KMS-11 (cell line): ENCODE measurements at regions not wholly inside any gene's neighbourhood (a gene's known extent, or its start where the extent isn't known, plus 50 kb on each side); places are given as distances from the start of the nearest gene placed in this dataset.

Experiments used
- H2AFZ ChIP-seq: fragments of 200-600 bp; sonication (generic); 2 replicates; pipeline ENCODE4 v1.6.1; 2016; ENCODE audit warnings: antibody characterized with exemption, mixed run types, low read depth
- H3K27ac ChIP-seq: fragments of 200-600 bp; sonication (generic); 2 replicates; pipeline ENCODE4 v1.6.1; 2016; ENCODE audit warnings: mild to moderate bottlenecking, mixed run types
- H3K27me3 ChIP-seq: fragments of 200-600 bp; sonication (generic); 2 replicates; pipeline ENCODE4 v1.6.1; 2017; ENCODE audit warnings: mild to moderate bottlenecking, low read depth, mixed run types, moderate library complexity; ENCODE audit not compliant: insufficient read depth
- H3K36me3 ChIP-seq: fragments of 200-600 bp; sonication (generic); 2 replicates; pipeline ENCODE4 v1.6.1; 2017; ENCODE audit warnings: mild to moderate bottlenecking, mixed run types; ENCODE audit not compliant: insufficient read depth
- H3K4me1 ChIP-seq: fragments of 200-600 bp; sonication (generic); 2 replicates; pipeline ENCODE4 v1.6.1; 2016; ENCODE audit warnings: mild to moderate bottlenecking, low read depth, mixed run types; ENCODE audit not compliant: poor library complexity, severe bottlenecking
- H3K4me2 ChIP-seq: fragments of 200-600 bp; sonication (generic); 2 replicates; pipeline ENCODE4 v1.7.0; 2016; ENCODE audit warnings: mild to moderate bottlenecking, mixed run types
- H3K4me3 ChIP-seq: fragments of 200-600 bp; sonication (generic); IDR thresholded peaks from 2 replicates; pipeline ENCODE4 v1.6.1; 2017; ENCODE audit warnings: low read depth, low read length, mixed read lengths; ENCODE audit not compliant: insufficient read depth
- H3K79me2 ChIP-seq: fragments of 200-600 bp; sonication (generic); 2 replicates; pipeline ENCODE4 v1.6.1; 2016; ENCODE audit warnings: low read depth, mixed run types; ENCODE audit not compliant: insufficient read depth
- H3K9ac ChIP-seq: fragments of 200-600 bp; sonication (generic); 2 replicates; pipeline ENCODE4 v1.6.1; 2016; ENCODE audit warnings: mild to moderate bottlenecking, mixed run types
- H4K20me1 ChIP-seq: fragments of 200-600 bp; sonication (generic); 2 replicates; pipeline ENCODE4 v1.6.1; 2016; ENCODE audit warnings: mild to moderate bottlenecking, mixed run types; ENCODE audit not compliant: insufficient read depth
- CTCF ChIP-seq: fragments of 200-600 bp; sonication (generic); conservative IDR thresholded peaks from 2 replicates; pipeline ENCODE4 v1.6.1; 2017; ENCODE audit warnings: low read depth, mild to moderate bottlenecking, antibody characterized with exemption, low read length, moderate library complexity, mixed read lengths

- TF ChIP-seq CTCF = no peak
- no peak overlapping the region for H3K9ac ChIP-seq
- H4K20me1 ChIP-seq = no peaks in the 10 kb centered on the region
- no peaks in the 10 kb centered on the region for H3K36me3 ChIP-seq
- no peak overlapping the region for H3K4me3 ChIP-seq
- no peak overlapping the region for H3K4me2 ChIP-seq
- no peak overlapping the region for H3K27ac ChIP-seq
- no peaks in the 10 kb centered on the region for H3K4me1 ChIP-seq
- H3K79me2 ChIP-seq = no peaks in the 10 kb centered on the region
- H2AFZ ChIP-seq = no peak overlapping the region
- H3K27me3 ChIP-seq = no peaks in the 10 kb centered on the region
Observed at GRCh38 chr20:24303393-24304170, 165.8 kb upstream of the SYNDIG1 start.

- Histone ChIP-seq H3K27me3 (no peaks in the 10 kb centered on the region), H3K4me2 (no peak overlapping the region), H4K20me1 (no peaks in the 10 kb centered on the region), H3K4me1 (no peaks in the 10 kb centered on the region), H2AFZ (no peak overlapping the region), H3K9ac (no peak overlapping the region), H3K79me2 (no peaks in the 10 kb centered on the region), H3K27ac (no peak overlapping the region), H3K4me3 (no peak overlapping the region), H3K36me3 (no peaks in the 10 kb centered on the region)
- no peak for TF ChIP-seq CTCF
Observed at GRCh38 chr20:24297993-24298392, 171.4 kb upstream of the SYNDIG1 start.

- Histone ChIP-seq H2AFZ (no peak overlapping the region), H4K20me1 (no peaks in the 10 kb centered on the region), H3K4me1 (no peaks in the 10 kb centered on the region), H3K9ac (no peak overlapping the region), H3K4me3 (no peak overlapping the region), H3K27me3 (no peaks in the 10 kb centered on the region), H3K27ac (no peak overlapping the region), H3K36me3 (no peaks in the 10 kb centered on the region), H3K79me2 (no peaks in the 10 kb centered on the region), H3K4me2 (no peak overlapping the region)
- no peak for TF ChIP-seq CTCF
Observed at GRCh38 chr20:24296477-24297261, 172.8 kb upstream of the SYNDIG1 start.

- no peak overlapping the region for H3K27ac ChIP-seq
- no peaks in the 10 kb centered on the region for H3K4me1 ChIP-seq
Observed at GRCh38 chr20:24291014-24291413, 178.4 kb upstream of the SYNDIG1 start.

More at GRCh38 chr20:24291014-24291413, 178.4 kb upstream of the SYNDIG1 start:
- Histone ChIP-seq H3K4me2 (no peak overlapping the region), H3K27me3 (no peaks in the 10 kb centered on the region), H3K4me3 (no peak overlapping the region), H4K20me1 (no peaks in the 10 kb centered on the region), H2AFZ (no peak overlapping the region), H3K79me2 (no peaks in the 10 kb centered on the region), H3K9ac (no peak overlapping the region), H3K36me3 (no peaks in the 10 kb centered on the region)
- no peak for TF ChIP-seq CTCF
